K562 (cell line): ENCODE measurements at regions not wholly inside any gene's neighbourhood (a gene's known extent, or its start where the extent isn't known, plus 50 kb on each side); places are given as distances from the start of the nearest gene placed in this dataset.

Experiments
- ATF3 ChIP-seq, 2 experiments: fragments of 450-650 bp in 1 of 2; sonication (generic) in 1 of 2; formaldehyde crosslinking in 1 of 2; IDR thresholded peaks in 1 of 2; conservative IDR thresholded peaks in 1 of 2; 2 replicates each; pipeline versions ENCODE4 v1.6.1 to v1.8.1; 2016 to 2023; ENCODE audit warnings: mild to moderate bottlenecking in 2 of 2, moderate library complexity in 2 of 2, inconsistent platforms in 1 of 2, missing genetic modification reagents in 1 of 2
- BRD9 ChIP-seq: fragments of 450-650 bp; IDR thresholded peaks from 2 replicates; pipeline ENCODE4 v1.6.1; 2018; ENCODE audit warnings: low read depth; ENCODE audit not compliant: partially characterized antibody
- CBFB ChIP-seq: sonication (generic); formaldehyde crosslinking; IDR thresholded peaks from 2 replicates; pipeline ENCODE4 v1.4.0; 2020; ENCODE audit warnings: mild to moderate bottlenecking, missing genetic modification reagents
- CEBPB ChIP-seq: fragments of 450-650 bp; IDR thresholded peaks from 2 replicates; pipeline ENCODE4 v1.6.1; 2016; ENCODE audit warnings: missing genetic modification characterization, missing compliant biosample characterization
- CREB1 ChIP-seq, 2 experiments: sonication (generic) in 1 of 2; formaldehyde crosslinking in 1 of 2; IDR thresholded peaks; 2 replicates each; pipeline versions ENCODE4 v1.6.1 to v1.8.0; 2012 to 2022; ENCODE audit warnings: inconsistent platforms in 1 of 2, mild to moderate bottlenecking in 1 of 2, missing genetic modification reagents in 1 of 2, moderate library complexity in 1 of 2
- CTCF ChIP-seq, 3 experiments: IDR thresholded peaks in 2 of 3; conservative IDR thresholded peaks in 1 of 3; 2 replicates each; pipeline ENCODE4 v1.5.1; 2011 to 2012; ENCODE audit warnings: low read length in 3 of 3, mild to moderate bottlenecking in 3 of 3, control low read depth in 2 of 3, improper control_type of control experiment in 1 of 3, inconsistent platforms in 1 of 3, low read depth in 1 of 3, mixed read lengths in 1 of 3, moderate library complexity in 1 of 3; ENCODE audit not compliant: insufficient read depth in 2 of 3
- FOXK1 ChIP-seq: sonication (generic); formaldehyde crosslinking; IDR thresholded peaks from 2 replicates; pipeline ENCODE4 v1.8.0; 2022; ENCODE audit warnings: missing genetic modification reagents, mild to moderate bottlenecking, borderline replicate concordance
- NR2F6 ChIP-seq: fragments of 450-650 bp; formaldehyde crosslinking; IDR thresholded peaks from 2 replicates; pipeline ENCODE4 v1.4.0; 2020; ENCODE audit warnings: mild to moderate bottlenecking
- RREB1 ChIP-seq: fragments of 250-450 bp; sonication (Bioruptor Pico); IDR thresholded peaks from 2 replicates; pipeline ENCODE4 v1.4.0; 2020
- SPI1 ChIP-seq: IDR thresholded peaks from 2 replicates; pipeline ENCODE4 v1.6.1; 2011; ENCODE audit warnings: low read depth, low read length, control low read depth, borderline replicate concordance
- TRIM24 ChIP-seq, 2 experiments: fragments of 450-650 bp; IDR thresholded peaks; 2 replicates each; pipeline ENCODE4 v1.6.1; 2016
- ZFP30 ChIP-seq: fragments of 250-450 bp; sonication (Bioruptor Pico); IDR thresholded peaks from 2 replicates; pipeline ENCODE4 v1.8.0; 2022; ENCODE audit warnings: moderate library complexity, mild to moderate bottlenecking, inconsistent platforms, borderline replicate concordance
- ZFP36 ChIP-seq: fragments of 150-350 bp; IDR thresholded peaks from 2 replicates; pipeline ENCODE4 v1.6.1; 2018; ENCODE audit warnings: low read length, low read depth; ENCODE audit not compliant: partially characterized antibody
- ZNF655 ChIP-seq: fragments of 250-450 bp; sonication (Bioruptor Pico); IDR thresholded peaks from 2 replicates; pipeline ENCODE4 v1.5.0; 2021

- TF ChIP-seq ZFP36 (no peak), RREB1 (CRISPR knock-in tag) (no peak), ZFP30 (CRISPR knock-in tag) (no peak), SPI1 (no peak), NR2F6 (no peak), CTCF (IDR thresholded peaks at IDR 0.05 in 2 of 3, conservative IDR thresholded peaks at IDR 0.05 in 1 of 3; ENCODE audit: insufficient read depth in 2 of 3, low read depth in 1 of 3, low read length in 3 of 3) (no peak), BRD9 (no peak), CBFB (CRISPR knock-in tag) (no peak), TRIM24 (IDR thresholded peaks at IDR 0.05) (no peak), CEBPB (no peak), FOXK1 (CRISPR knock-in tag) (no peak), ZNF655 (CRISPR knock-in tag) (no peak), ATF3 (IDR thresholded peaks at IDR 0.05) (no peak), ATF3 (CRISPR knock-in tag; conservative IDR thresholded peaks at IDR 0.05) (no peak), CREB1 (IDR thresholded peaks at IDR 0.05) (no peak), CREB1 (CRISPR knock-in tag; IDR thresholded peaks at IDR 0.05) (no peak)
These were observed 218.1 kb upstream of the GK2 start for GRCh38 chr4:79626101-79626500.
